Tibial nerve (tissue), 3 donors: ENCODE measurements at regions not wholly inside any gene's neighbourhood (a gene's known extent, or its start where the extent isn't known, plus 50 kb on each side); places are given as distances from the start of the nearest gene placed in this dataset.

ENCODE experiments used
- EP300 ChIP-seq, 2 donors: sonication (generic); formaldehyde crosslinking; IDR thresholded peaks; one replicate each; pipeline ENCODE4 v1.6.1; 2017; ENCODE audit warnings: antibody characterized with exemption in 2 of 2, mild to moderate bottlenecking in 1 of 2
- POLR2A ChIP-seq, 2 donors: fragments of 450-650 bp; IDR thresholded peaks; one replicate each; pipeline ENCODE4 v1.6.1; 2017; ENCODE audit warnings: antibody characterized with exemption in 2 of 2, mild to moderate bottlenecking in 2 of 2, moderate library complexity in 2 of 2

DNA sequence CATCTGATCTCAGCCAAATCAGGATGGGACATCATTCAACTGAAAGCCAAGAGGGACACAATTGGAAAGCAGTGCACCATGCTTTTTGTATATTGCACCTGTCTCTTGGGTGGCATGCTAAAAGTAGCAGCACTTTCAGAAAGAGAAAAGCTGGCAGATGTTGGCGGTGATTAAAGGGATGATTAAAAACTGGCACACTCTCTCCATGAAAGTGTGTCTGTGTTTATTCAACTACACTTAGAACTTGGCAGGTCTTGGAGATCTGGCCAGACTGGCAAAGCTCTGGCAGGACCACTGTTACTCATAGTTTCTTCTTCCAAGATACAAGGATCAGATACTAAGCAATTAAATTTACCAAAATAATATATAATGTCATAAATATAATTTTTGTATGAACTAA, 112.9 kb upstream of the ELAVL2 start:
- TF ChIP-seq EP300 (IDR thresholded peaks at IDR 0.05) (no peak), POLR2A (IDR thresholded peaks at IDR 0.05) (no peak)
